Neural progenitor cell (in vitro differentiated cells): ENCODE measurements at regions not wholly inside any gene's neighbourhood (a gene's known extent, or its start where the extent isn't known, plus 50 kb on each side); places are given as distances from the start of the nearest gene placed in this dataset.

Experiments used
- CTCF ChIP-seq: fragments of 200-600 bp; sonication (generic); IDR thresholded peaks from 2 replicates; pipeline ENCODE4 v1.5.1; 2017; ENCODE audit warnings: antibody characterized with exemption, mild to moderate bottlenecking
- EZH2 ChIP-seq: fragments of 200-600 bp; sonication (generic); IDR thresholded peaks from 2 replicates; pipeline ENCODE4 v1.6.1; 2017; ENCODE audit warnings: antibody characterized with exemption, mild to moderate bottlenecking, moderate library complexity

DNA sequence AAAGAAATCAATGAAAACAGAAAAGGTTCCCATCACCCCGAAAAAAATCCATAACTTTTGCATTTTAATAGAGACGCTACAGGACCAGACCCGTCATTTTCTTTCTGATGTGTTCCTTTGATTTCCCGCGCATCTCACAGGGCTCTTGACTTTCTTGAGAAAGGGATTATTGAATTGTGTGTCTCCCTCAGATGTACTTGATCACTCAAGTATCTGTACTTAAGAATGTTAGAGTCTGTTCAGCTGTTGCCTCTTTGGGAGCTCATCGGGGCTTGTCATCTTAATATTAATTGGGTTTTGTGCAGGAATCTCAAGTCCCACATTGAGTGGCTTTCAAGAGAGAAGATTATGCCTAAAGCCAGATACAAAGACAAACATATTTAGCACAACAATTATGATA is 606.4 kb upstream of the SALL1 start:
- TF ChIP-seq EZH2 = no peak
- TF ChIP-seq CTCF = no peak
